Spleen (tissue), 11 donors: ENCODE measurements at regions not wholly inside any gene's neighbourhood (a gene's known extent, or its start where the extent isn't known, plus 50 kb on each side); places are given as distances from the start of the nearest gene placed in this dataset.
A peak's percentile ranks its signal among the peaks of the same experiment; 100 is the strongest.

Experiments
- DNase-seq: peaks from one replicate; pipeline ENCODE4 v3.0.0-alpha.2; 2020
- H3K27ac ChIP-seq, 8 donors: fragments of 200-600 bp; sonication (generic) in 7 of 8; 1 replicate in 4 of 8; 2 replicates in 4 of 8; pipeline versions ENCODE4 v1.5.0 to v1.8.0; 2016 to 2021; ENCODE audit warnings: inconsistent platforms in 4 of 8, mild to moderate bottlenecking in 4 of 8, moderate library complexity in 1 of 8
- H3K27me3 ChIP-seq, 7 donors: fragments of 200-600 bp; sonication (generic) in 6 of 7; replicated peaks in 1 of 7; 1 replicate in 4 of 7; 2 replicates in 3 of 7; pipeline versions ENCODE4 v1.5.0 to v1.8.0; 2016 to 2021; ENCODE audit warnings: inconsistent platforms in 3 of 7, mild to moderate bottlenecking in 1 of 7
- H3K36me3 ChIP-seq, 6 donors: fragments of 200-600 bp; sonication (generic) in 5 of 6; 1 replicate in 4 of 6; 2 replicates in 2 of 6; pipeline versions ENCODE4 v1.5.0 to v1.8.0; 2016 to 2021; ENCODE audit warnings: inconsistent platforms in 2 of 6
- H3K4me1 ChIP-seq, 6 donors: fragments of 200-600 bp; sonication (generic) in 5 of 6; 1 replicate in 3 of 6; 2 replicates in 3 of 6; pipeline versions ENCODE4 v1.5.0 to v1.8.0; 2016 to 2021; ENCODE audit warnings: inconsistent platforms in 3 of 6
- H3K4me3 ChIP-seq, 8 donors: fragments of 200-600 bp; sonication (generic) in 7 of 8; 1 replicate in 4 of 8; 2 replicates in 4 of 8; pipeline versions ENCODE4 v1.5.0 to v1.8.0; 2016 to 2021; ENCODE audit warnings: inconsistent platforms in 4 of 8, mild to moderate bottlenecking in 4 of 8, moderate library complexity in 2 of 8
- H3K9me3 ChIP-seq, 8 donors: fragments of 200-600 bp; sonication (generic) in 7 of 8; 1 replicate in 4 of 8; 2 replicates in 4 of 8; pipeline versions ENCODE4 v1.5.0 to v1.8.0; 2016 to 2021; ENCODE audit warnings: inconsistent platforms in 4 of 8
- POLR2A ChIP-seq, 3 donors: fragments of 450-650 bp; IDR thresholded peaks; one replicate each; pipeline ENCODE4 v1.5.1; 2017; ENCODE audit warnings: antibody characterized with exemption in 3 of 3, mild to moderate bottlenecking in 1 of 3
- POLR2AphosphoS5 ChIP-seq, 3 donors: sonication (generic); formaldehyde crosslinking; IDR thresholded peaks; one replicate each; pipeline ENCODE4 v1.5.1; 2017; ENCODE audit warnings: antibody characterized with exemption in 3 of 3
- WGBS, 5 donors: extraction: QIAGEN DNeasy Blood & Tissue Kit in 3 of 5; methylation state at CpG; one replicate each; pipeline versions ENCODE4 v1.1.5 to v1.1.7; 2013 to 2018; 5-methylcytosine and 5-hydroxymethylcytosine counted together
- intact Hi-C: fragments of 100-400 bp; cut with DNase I; formaldehyde crosslinking; loops from one replicate; pipeline ENCODE4 v1.15.0; 2023; ENCODE audit warnings: low total_unique reads
- TF ChIP-seq, protein P1 (sequence below), 11 experiments: fragments of 200-600 bp in 7 of 11; fragments of 450-650 bp in 4 of 11; sonication (generic) in 4 of 11; IDR thresholded peaks in 8 of 11; conservative IDR thresholded peaks in 3 of 11; 1 replicate in 7 of 11; 2 replicates in 4 of 11; pipeline versions ENCODE4 v1.4.0 to v1.8.0; 2016 to 2021; ENCODE audit warnings: antibody characterized with exemption in 11 of 11, inconsistent platforms in 4 of 11, mild to moderate bottlenecking in 1 of 11
- donor health status: healthy with polysubstance abuse.
- donor health status: DM: no; HTN: no; CAD: no; lungs with moderate emphysema.
- donor health status: DM: no; HTN: no; CAD: no.
- donor health status: Bipolar disorder and iron deficiency.
- donor health status: healthy.
- donor health status: DM: no; HTN: no; CAD: no.
- donor health status: DM: yes; HTN: yes; CAD: no.

DNA sequence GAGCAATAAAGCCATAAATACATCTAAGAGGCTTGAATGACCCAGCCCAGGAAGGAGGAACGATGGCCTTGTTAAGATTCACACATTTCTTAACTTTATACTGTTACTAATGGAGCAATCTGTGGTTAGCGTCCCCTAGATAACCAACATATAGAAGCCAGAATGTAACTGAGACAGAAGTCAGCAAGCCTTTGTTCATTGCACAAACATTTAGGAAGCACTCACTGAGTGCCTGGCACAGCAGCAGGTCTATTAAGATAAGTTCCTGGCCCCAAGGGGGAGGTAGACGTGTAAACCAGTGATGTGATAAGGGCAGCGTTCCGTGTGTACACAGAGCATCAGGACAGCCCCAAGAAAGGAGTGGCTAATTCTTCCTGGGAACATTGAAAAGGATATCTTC lies 63.6 kb upstream of the ATL2 start:
- peaks cover 0 to 9% (median 3%) of the 10 kb centered on the region in 6 donors for H3K4me1 ChIP-seq
- no peak overlapping the region for H3K27ac ChIP-seq
- no peaks in the 10 kb centered on the region for H3K36me3 ChIP-seq
- intact Hi-C loops: no loop called here
- TF ChIP-seq POLR2A (IDR thresholded peaks at IDR 0.05) (no peak), POLR2AphosphoS5 (IDR thresholded peaks at IDR 0.05) (no peak)
- TF ChIP-seq, protein P1, sequence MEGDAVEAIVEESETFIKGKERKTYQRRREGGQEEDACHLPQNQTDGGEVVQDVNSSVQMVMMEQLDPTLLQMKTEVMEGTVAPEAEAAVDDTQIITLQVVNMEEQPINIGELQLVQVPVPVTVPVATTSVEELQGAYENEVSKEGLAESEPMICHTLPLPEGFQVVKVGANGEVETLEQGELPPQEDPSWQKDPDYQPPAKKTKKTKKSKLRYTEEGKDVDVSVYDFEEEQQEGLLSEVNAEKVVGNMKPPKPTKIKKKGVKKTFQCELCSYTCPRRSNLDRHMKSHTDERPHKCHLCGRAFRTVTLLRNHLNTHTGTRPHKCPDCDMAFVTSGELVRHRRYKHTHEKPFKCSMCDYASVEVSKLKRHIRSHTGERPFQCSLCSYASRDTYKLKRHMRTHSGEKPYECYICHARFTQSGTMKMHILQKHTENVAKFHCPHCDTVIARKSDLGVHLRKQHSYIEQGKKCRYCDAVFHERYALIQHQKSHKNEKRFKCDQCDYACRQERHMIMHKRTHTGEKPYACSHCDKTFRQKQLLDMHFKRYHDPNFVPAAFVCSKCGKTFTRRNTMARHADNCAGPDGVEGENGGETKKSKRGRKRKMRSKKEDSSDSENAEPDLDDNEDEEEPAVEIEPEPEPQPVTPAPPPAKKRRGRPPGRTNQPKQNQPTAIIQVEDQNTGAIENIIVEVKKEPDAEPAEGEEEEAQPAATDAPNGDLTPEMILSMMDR (IDR thresholded peaks at IDR 0.05 in 8 of 11, conservative IDR thresholded peaks at IDR 0.05 in 3 of 11): no peak
- no peak for DNase-seq
- WGBS, 5 donors: 40 to 63% (median 56%) methylated on average over 5 of the region's 5 CpGs
- H3K27me3 ChIP-seq: no peaks in the 10 kb centered on the region
- H3K9me3 ChIP-seq: no peaks in the 10 kb centered on the region
- no peak overlapping the region for H3K4me3 ChIP-seq

DNA sequence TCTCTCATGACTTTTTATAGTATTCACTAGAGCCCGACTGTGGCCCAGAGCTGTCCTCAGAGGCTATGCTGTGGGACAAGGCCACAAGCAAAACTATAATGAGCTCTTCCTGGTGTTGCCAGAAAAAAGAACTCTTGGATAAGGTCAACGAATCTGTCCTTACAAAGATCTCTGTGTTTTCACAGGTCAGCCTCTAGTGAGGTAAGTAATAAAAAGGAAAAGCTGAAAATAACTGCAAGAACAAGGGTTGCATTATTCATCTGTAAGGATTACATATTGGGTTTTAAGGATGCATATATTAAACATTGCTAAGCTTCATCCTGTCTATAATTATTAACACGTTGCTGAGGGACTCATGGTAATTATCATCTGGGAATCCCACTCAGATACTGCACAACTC lies 62.8 kb upstream of the ATL2 start:
- 65 to 78% (median 71%) methylated on average over 3 of the region's 3 CpGs for WGBS, 5 donors
- H3K27ac ChIP-seq: peak overlapping the region in 1 of 8 donors; percentile 26

DNA sequence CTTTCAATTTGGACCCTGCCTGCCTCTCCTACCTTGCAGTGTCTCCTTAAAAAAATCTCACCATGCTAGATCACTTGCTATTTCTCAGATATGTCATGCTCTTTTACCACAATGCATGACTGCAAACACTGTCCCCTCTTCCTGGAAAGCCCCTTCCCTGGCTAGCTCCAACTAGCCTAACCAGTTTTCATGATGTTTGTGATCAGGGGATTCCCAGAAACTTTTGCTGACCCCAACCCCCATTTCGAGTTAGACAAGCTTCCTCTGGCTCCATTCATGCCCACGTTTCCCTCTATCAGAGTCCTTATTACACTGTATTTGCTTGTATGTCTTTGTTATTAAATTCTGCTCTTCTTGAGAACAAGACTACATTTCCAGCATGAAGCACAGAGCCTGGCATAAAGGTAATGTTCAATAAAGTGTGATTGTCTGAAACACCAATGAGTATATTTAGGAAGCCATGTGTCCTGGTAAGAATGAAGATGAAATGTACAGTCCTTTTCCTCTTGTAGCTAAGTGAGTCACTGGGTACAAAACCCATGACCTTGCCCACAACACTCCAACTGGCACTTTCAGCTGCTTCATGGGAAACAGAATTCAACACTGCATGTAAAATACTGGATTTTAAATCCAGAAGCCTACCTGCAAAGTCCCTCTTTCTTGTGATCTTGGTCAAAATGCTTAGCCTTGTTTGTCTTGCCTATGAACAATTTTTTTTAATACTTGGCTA lies 62.0 kb upstream of the ATL2 start:
- H3K36me3 ChIP-seq: no peaks in the 10 kb centered on the region
- WGBS, 5 donors: 37 to 64% (median 48%) methylated on average over 2 of the region's 2 CpGs
- TF ChIP-seq, protein P1 (IDR thresholded peaks at IDR 0.05 in 8 of 11, conservative IDR thresholded peaks at IDR 0.05 in 3 of 11): no peak
- TF ChIP-seq POLR2A (IDR thresholded peaks at IDR 0.05) (no peak), POLR2AphosphoS5 (IDR thresholded peaks at IDR 0.05) (no peak)
- no peaks in the 10 kb centered on the region for H3K27me3 ChIP-seq
- no peak overlapping the region for H3K4me3 ChIP-seq
- intact Hi-C loops: no loop called here
- H3K9me3 ChIP-seq: peaks cover 0 to 3% (median 0%) of the 10 kb centered on the region in 8 donors
- H3K4me1 ChIP-seq: peaks cover 0 to 9% (median 3%) of the 10 kb centered on the region in 6 donors
- no peak for DNase-seq
- H3K27ac ChIP-seq: no peak overlapping the region

More for the DNA sequence above, 62.8 kb upstream of the ATL2 start:
- Histone ChIP-seq H3K9me3 (no peaks in the 10 kb centered on the region), H3K27me3 (no peaks in the 10 kb centered on the region), H3K4me3 (no peak overlapping the region), H3K36me3 (no peaks in the 10 kb centered on the region), H3K4me1 (peaks cover 0 to 9% (median 3%) of the 10 kb centered on the region in 6 donors)
- no peak for DNase-seq
- TF ChIP-seq POLR2A (IDR thresholded peaks at IDR 0.05) (no peak), POLR2AphosphoS5 (IDR thresholded peaks at IDR 0.05) (no peak)
- TF ChIP-seq, protein P1 (IDR thresholded peaks at IDR 0.05 in 8 of 11, conservative IDR thresholded peaks at IDR 0.05 in 3 of 11): no peak
- intact Hi-C loops: no loop called here

DNA sequence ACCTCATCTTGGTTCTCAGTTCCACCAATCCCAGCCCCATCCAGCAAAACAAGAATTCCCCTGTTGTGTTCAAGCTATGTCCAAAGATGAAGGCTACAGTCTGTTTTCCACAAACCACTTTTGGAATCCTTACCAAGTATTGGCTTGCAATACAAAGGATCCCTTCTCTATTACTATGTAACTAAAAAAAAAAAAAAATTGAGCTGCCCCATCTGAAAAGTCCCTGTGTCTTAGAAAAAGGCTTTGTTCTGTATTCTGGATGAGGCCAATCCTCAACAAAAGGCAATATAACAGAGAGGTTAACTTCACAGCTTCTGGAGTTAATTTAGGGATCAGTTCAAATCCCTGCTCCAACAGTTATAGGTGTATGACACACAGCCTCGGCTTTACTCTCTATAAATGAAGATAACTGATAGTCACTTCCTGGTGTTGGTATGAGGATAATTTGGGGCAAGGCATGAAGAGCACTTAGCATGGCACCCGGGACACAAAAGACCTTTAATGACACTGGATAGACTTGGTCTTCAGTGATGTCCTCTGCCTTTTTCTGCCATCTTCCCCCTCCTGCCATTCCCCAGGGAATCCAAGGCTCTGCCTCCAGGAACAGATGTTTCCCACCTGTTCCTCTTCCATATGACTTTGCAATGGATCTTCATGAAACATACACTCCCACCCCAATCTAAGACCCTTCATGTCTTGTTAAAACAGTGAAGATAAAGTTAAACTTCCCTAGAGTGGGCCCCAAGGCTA lies 61.2 kb upstream of the ATL2 start:
- Histone ChIP-seq H3K27ac (no peak overlapping the region), H3K36me3 (no peaks in the 10 kb centered on the region), H3K4me1 (peaks cover 0 to 9% (median 3%) of the 10 kb centered on the region in 6 donors), H3K4me3 (no peak overlapping the region), H3K9me3 (peaks cover 0 to 3% (median 0%) of the 10 kb centered on the region in 8 donors), H3K27me3 (no peaks in the 10 kb centered on the region)
- TF ChIP-seq POLR2AphosphoS5 (IDR thresholded peaks at IDR 0.05): no peak
- TF ChIP-seq POLR2A (IDR thresholded peaks at IDR 0.05): no peak
- TF ChIP-seq, protein P1 (IDR thresholded peaks at IDR 0.05 in 8 of 11, conservative IDR thresholded peaks at IDR 0.05 in 3 of 11): no peak
- DNase-seq: no peak
- intact Hi-C loops: no loop called here
- WGBS, 5 donors: 69 to 95% (median 84%) methylated on average over 2 of the region's 2 CpGs
